NCI-H510A (cell line): ENCODE measurements at regions not wholly inside any gene's neighbourhood (a gene's known extent, or its start where the extent isn't known, plus 50 kb on each side); places are given as distances from the start of the nearest gene placed in this dataset.
"Not testable (repeated sequence)": the region's sequence is repeated elsewhere in the genome, so short reads cannot be mapped to it uniquely, and the experiment has no call there.

ENCODE experiments used
- DNase-seq: peaks from one replicate; lab custom pipeline; 2025; lab: John Stamatoyannopoulos, UW

DNA sequence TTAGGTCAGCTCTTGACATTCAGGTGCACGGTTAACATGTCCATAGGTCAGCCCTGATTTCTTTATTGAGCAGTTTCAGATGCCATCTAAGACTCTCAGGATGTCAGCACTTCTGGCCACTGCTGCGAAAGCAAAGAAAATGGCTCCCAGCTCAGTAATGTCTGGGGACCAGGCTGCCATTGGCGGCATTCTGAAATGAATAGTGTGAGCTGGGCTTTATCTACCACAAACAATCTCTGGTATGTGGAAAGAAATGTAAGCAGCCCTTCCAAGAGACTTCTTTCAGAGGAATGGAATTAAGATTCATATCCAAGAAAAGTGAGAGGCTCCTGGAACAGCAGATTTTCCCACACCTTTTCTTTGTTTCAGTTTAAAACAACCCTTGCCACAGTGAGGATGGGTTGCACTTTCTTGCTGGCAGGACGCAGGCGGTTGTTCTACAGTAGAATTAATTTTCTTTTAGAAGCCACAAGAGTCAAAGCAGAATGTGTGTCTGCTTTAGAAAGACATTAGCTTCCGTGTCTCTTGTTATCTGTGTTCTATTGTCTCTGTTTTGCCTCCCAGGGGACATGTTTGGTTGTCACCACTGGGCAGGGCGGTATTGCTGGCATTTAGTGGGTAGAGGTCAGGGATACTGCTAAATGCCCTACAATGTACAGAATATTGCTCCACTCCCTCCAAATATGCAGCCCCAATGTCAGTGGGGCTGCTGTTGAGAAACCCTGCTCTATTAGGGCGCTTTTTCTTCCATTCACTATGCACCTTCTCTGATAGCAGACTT is 149.9 kb upstream of the ANKH start:
- DNase-seq: no peak

DNA sequence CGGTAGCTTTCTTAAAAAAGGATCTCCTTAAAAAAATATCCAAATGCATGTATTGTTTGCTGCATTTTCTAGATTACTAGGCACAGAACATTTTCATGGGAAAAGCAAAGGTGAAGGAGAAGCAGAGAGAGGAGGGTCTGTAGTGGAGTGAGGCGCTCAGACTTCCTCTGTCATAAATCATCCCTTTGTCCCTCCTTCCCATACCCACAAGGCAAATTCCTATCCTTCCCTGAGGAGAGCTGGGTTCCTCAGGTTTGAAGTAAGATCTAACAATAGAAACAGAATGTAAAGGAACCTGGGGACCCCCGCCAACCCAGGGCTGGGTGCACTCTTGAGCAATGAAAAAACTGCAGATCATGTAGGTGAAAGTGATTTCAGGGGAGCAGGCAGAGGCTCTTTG is 149.2 kb upstream of the ANKH start:
- DNase-seq: no peak

DNA sequence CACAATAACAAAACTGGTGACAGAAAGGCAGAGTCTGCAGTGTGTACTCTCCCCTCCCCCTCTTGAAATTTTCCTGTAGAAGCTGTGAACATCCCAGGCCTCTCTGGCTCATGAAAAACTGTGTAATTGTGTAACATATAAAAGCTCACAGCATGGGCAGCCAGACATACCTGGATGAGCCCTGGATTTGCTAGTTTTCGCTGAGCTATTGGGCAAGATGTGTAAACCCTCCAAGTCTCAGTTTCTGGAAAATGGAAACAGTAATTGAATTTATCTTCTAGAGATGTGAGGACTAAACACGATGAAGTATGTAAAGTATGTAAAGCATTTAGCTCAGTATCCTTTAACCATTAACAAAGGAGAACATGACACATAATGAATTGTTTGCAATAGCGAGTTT is 143.2 kb upstream of the ANKH start:
- no peak for DNase-seq

DNA sequence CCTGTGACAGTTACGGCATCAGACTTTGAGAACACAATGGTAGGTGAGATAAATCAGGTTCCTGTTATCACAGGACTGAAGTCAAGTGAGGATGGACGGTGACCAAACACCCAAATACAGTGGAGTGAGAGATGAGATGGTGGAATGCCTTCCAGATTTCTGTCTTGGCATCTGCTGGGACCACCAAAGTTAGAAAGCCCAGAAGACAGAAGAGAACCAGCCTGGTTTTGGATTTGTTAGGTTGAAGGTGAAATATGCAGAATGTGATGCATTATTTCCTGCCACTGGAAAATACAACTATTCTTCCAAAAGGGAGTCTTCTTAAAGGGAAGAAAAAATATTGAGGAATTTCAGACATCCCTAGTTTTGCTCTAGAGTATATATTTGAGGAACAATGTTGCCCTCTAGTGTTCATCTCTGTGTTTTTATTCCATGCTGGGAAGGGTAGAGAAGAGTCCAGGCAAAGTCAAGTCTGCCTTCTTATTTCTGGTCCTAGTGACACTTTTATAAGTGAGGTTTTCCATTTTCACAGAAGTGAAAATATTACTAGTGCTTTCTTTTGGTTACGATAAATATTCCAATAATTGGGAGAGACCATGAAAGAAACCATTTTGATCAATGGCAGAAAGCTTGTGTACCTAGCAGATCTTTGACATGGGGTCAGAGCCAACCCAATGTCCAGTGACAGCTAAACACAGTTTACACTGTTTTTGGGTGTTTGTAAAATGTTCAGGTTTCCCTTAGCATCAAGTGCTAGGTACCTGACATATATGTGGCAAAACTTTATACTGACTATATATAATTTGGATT is 142.3 kb upstream of the ANKH start:
- peak; percentile 16 for DNase-seq

- no peak for DNase-seq
Measured at GRCh38 chr5:15012061-15012460, 140.5 kb upstream of the ANKH start.

- no peak for DNase-seq
Measured at GRCh38 chr5:15010936-15011335, 139.4 kb upstream of the ANKH start.

DNA sequence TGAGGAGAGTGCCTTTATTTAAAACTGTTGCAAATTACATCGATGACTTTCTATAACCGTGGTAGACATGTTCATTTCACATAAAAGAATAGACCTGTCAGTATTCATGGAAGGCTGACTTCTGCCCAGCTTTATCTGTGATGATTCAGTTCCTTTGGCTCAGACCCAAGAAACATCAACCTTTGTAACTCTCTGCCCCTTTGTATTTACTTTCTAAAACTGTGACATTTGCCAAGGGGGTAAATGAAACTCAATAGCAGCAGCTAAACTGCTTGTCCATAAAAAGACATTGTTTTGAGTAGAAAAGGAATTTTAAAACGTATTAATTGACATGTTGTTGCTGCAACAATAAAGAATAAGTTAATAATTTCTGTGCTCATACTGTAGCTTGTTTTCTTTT is 137.8 kb upstream of the ANKH start:
- DNase-seq: peak; percentile 22

- DNase-seq: no peak
Measured at GRCh38 chr5:15008921-15009320, 137.3 kb upstream of the ANKH start.

GRCh38 chr5:15008476-15008875 is 136.9 kb upstream of the ANKH start:
- DNase-seq: peak; percentile 69

GRCh38 chr5:15007646-15008045 is 136.1 kb upstream of the ANKH start:
- DNase-seq: no peak

DNA sequence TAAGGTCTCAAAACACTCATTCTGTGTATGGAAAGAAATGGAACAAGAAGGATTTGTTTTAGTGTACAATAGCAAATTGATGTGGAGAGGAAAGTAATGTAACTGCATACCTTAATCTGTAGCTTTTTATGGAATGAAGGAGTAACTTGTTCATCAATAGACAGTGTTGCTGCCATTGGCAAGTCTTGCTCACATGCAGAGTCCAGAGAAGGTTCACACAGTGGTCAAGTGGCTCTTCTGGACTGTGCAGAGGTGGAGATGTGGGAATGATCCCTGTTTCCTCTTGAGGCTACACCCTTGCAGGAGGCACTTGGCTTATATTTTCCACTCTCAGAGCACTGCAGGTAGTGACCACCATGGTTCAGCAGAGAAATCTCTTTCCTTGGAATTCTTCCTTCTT is 132.9 kb upstream of the ANKH start:
- DNase-seq: peak; percentile 48

GRCh38 chr5:15003511-15003920 is 131.9 kb upstream of the ANKH start:
- peak; percentile 47 for DNase-seq

DNA sequence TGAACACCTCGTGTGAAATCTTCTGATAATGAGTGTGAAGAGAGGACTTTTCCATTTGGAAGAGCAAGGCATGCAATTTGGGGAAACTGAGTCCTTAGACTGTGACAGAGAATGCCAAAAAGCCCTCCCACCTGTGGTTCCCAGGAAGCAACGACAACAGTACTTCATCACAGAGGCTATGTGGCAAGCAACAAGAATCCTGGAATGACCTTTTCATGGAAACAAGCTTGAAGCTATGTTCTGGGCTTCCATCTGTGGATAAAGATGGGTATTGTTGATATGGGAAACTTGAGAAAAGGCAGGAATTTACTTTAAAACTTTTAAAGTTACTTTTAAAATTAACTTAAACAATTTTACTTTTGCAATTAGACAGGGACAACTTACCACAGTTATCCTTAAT is 131.2 kb upstream of the ANKH start:
- DNase-seq: no peak

DNA sequence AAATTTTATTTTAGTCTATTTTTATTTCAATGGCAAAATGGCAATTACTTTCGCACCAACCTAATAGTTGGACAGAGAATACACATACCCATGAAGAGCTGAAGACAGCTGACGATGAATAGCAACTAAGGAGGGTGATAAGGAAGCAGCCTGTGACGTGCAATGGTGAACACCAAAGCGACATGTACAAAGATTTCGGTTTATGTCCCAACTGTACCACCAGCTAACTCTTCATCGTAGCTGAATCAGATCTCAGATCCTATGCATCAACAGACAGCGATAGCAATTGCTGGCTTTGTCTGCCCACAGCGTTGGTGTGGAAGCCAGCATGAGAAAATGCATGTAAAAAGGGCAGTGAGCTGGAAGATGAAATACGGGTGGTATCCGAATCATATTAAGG is 130.6 kb upstream of the ANKH start:
- no peak for DNase-seq

DNA sequence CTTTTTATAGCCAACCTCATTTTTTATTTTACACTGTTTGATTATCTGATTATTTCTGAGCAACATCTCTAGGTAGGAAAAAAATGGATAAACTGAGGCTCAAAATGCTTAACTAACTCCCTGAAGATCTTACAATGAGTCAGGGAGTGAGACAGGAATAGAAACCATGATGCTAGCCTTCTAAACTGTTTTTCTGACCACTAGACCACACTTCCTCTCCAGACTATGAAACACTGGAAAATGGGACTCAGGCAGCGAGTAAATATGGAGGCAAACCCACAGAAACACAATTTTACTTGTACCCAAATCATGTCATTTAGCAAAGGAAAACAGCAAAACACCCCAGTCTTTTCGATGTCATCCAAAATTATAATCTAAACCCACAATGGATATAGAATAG is 129.9 kb upstream of the ANKH start:
- no peak for DNase-seq

DNA sequence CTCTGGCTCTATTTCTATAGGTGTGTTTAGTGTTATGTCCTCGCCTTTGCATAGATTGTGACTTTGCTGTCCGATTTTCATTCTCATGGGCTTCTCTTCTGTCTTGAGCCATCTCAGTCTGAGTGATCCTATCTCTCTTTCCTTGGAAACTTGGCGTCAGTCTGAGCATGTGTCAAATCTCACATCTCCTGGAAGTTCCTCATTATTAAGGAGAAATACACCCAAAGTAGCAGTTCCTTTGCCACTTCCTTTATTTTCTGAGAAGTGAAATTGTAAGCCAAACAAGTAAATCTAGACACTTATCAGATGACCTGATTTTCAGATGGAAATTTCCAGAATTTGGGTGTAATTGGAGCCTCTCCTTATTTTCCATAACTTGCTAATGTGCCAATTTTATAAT is 126.9 kb upstream of the ANKH start:
- no peak for DNase-seq

GRCh38 chr5:14996997-14997396 is 125.4 kb upstream of the ANKH start:
- no peak for DNase-seq

GRCh38 chr5:14995229-14995628 is 123.7 kb upstream of the ANKH start:
- no peak for DNase-seq

- not testable (repeated sequence) for DNase-seq
Measured at GRCh38 chr5:14993459-14994133, 122.0 kb upstream of the ANKH start.

GRCh38 chr5:14992751-14993458 is 121.3 kb upstream of the ANKH start:
- not testable (repeated sequence) for DNase-seq

DNA sequence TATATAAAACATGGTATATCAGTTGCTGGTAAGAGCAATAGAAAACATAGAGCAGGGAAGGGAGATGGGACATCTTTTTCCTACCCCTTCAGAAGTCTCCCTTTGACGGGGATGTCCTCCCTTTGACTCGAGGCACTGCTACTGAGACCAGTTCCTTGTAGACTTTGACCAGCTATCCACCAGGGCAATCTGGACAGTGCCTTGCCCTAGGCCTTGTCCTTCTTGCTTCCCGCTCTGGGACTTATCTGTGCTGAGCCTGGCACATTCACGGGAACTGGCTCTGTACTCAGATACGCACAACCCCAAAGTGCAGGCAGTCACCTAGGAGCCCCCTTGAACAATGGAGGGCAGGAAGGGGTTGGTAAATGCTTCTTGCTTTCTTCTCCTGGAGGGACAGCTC is 116.6 kb upstream of the ANKH start:
- DNase-seq: no peak

DNA sequence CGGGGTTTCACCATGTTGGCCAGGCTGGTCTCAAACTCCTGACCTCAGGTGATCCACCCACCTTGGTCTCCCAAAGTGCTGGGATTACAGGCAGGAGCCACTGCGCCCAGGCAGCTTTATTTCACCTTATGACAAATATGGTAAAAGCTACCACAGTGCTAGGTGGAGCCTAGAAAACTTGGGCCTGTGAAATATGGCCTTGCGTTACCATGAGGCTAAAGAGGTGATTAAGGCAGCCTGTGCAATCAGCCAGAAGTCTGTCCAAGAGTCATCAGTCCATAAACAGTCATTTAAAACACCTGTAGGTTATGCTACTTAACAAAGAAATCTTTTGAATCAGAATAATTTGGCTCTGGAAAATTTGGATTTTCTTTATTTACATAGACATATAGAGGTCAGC is 114.8 kb upstream of the ANKH start:
- DNase-seq: no peak
